A673 (cell line): ENCODE measurements at regions not wholly inside any gene's neighbourhood (a gene's known extent, or its start where the extent isn't known, plus 50 kb on each side); places are given as distances from the start of the nearest gene placed in this dataset.

Experiments used
- BruUV-seq: library from RNA; stranded (reverse); fragments of 400-500 nt; replicated peaks from 2 replicates; lab custom pipeline; 2021; lab: Mats Ljungman, UMichigan
- CTCF ChIA-PET: fragments of 300-600 bp; sonication (Branson Sonifier 250); formaldehyde crosslinking; loops from one replicate; lab custom pipeline; 2022; ENCODE audit warnings: antibody characterized with exemption; lab: Charles Lee
- POLR2A ChIA-PET: fragments of 300-600 bp; sonication (Branson Sonifier 250); formaldehyde crosslinking; loops from one replicate; lab custom pipeline; 2022; ENCODE audit warnings: antibody characterized with exemption; ENCODE audit not compliant: low non-redundant PET; lab: Charles Lee
- DNase-seq: peaks from one replicate; pipeline ENCODE4 v3.0.0-alpha.2; 2015; ENCODE audit warnings: low spot score
- H3K27ac ChIP-seq: fragments of 200-600 bp; sonication (generic); 2 replicates; pipeline ENCODE4 v1.5.1; 2016; ENCODE audit warnings: mixed run types, low read depth, mild to moderate bottlenecking, mixed read lengths, antibody characterized with exemption, low read length; ENCODE audit not compliant: poor library complexity, severe bottlenecking
- H3K27me3 ChIP-seq: fragments of 200-600 bp; sonication (generic); replicated peaks from 2 replicates; pipeline ENCODE4 v1.6.1; 2017; ENCODE audit warnings: mixed run types, low read depth, mild to moderate bottlenecking, mixed read lengths, antibody characterized with exemption, low read length; ENCODE audit not compliant: insufficient read depth, poor library complexity
- H3K36me3 ChIP-seq: fragments of 200-600 bp; sonication (generic); 2 replicates; pipeline ENCODE4 v1.6.1; 2016; ENCODE audit warnings: mixed run types, mild to moderate bottlenecking, mixed read lengths, antibody characterized with exemption, low read length; ENCODE audit not compliant: insufficient read depth, poor library complexity, severe bottlenecking
- H3K4me1 ChIP-seq: fragments of 200-600 bp; sonication (generic); 2 replicates; pipeline ENCODE4 v1.6.1; 2017; ENCODE audit warnings: mixed run types, mild to moderate bottlenecking, mixed read lengths, antibody characterized with exemption, low read length; ENCODE audit not compliant: insufficient read depth, poor library complexity, severe bottlenecking
- H3K4me3 ChIP-seq: fragments of 200-600 bp; sonication (generic); 2 replicates; pipeline ENCODE4 v1.5.1; 2016; ENCODE audit warnings: low read depth, mixed run types, mild to moderate bottlenecking, mixed read lengths, low read length; ENCODE audit not compliant: poor library complexity, severe bottlenecking
- H3K9me3 ChIP-seq: fragments of 200-600 bp; sonication (generic); 2 replicates; pipeline ENCODE4 v1.6.1; 2016; ENCODE audit warnings: mixed run types, low read depth, mild to moderate bottlenecking, mixed read lengths, antibody characterized with exemption, low read length; ENCODE audit not compliant: poor library complexity, severe bottlenecking
- EZH2 ChIP-seq: fragments of 200-600 bp; sonication (generic); IDR thresholded peaks from 2 replicates; pipeline ENCODE4 v1.6.1; 2017; ENCODE audit warnings: borderline replicate concordance, low read depth, mild to moderate bottlenecking, mixed read lengths, antibody characterized with exemption, low read length; ENCODE audit not compliant: poor library complexity, severe bottlenecking
- intact Hi-C: fragments of 100-400 bp; cut with micrococcal nuclease; formaldehyde crosslinking; loops from one replicate; pipeline ENCODE4 v1.10.0; 2022; ENCODE audit not compliant: unreplicated experiment
- TF ChIP-seq, protein P1 (sequence below): fragments of 300-800, 200-600 bp; sonication (generic); conservative IDR thresholded peaks from 2 replicates; pipeline ENCODE4 v1.5.1; 2017; ENCODE audit warnings: low read depth, mild to moderate bottlenecking, antibody characterized with exemption, low read length, moderate library complexity, mixed read lengths

- Histone ChIP-seq H3K36me3 (no peaks in the 10 kb centered on the region), H3K4me1 (peaks cover 16% of the 10 kb centered on the region), H3K9me3 (no peaks in the 10 kb centered on the region), H3K27ac (no peak overlapping the region), H3K4me3 (no peak overlapping the region), H3K27me3 (no peaks in the 10 kb centered on the region)
- BruUV-seq: no TSS peak
- DNase-seq: no peak
- CTCF ChIA-PET: no interaction called here
- TF ChIP-seq, protein P1, sequence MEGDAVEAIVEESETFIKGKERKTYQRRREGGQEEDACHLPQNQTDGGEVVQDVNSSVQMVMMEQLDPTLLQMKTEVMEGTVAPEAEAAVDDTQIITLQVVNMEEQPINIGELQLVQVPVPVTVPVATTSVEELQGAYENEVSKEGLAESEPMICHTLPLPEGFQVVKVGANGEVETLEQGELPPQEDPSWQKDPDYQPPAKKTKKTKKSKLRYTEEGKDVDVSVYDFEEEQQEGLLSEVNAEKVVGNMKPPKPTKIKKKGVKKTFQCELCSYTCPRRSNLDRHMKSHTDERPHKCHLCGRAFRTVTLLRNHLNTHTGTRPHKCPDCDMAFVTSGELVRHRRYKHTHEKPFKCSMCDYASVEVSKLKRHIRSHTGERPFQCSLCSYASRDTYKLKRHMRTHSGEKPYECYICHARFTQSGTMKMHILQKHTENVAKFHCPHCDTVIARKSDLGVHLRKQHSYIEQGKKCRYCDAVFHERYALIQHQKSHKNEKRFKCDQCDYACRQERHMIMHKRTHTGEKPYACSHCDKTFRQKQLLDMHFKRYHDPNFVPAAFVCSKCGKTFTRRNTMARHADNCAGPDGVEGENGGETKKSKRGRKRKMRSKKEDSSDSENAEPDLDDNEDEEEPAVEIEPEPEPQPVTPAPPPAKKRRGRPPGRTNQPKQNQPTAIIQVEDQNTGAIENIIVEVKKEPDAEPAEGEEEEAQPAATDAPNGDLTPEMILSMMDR: no peak
- no peak for TF ChIP-seq EZH2
- intact Hi-C loops: loop anchor here (5.0 to 10.0 kb wide), 2 partner anchors 232 to 640 kb away; no protein-coding TSS in a partner anchor
- POLR2A ChIA-PET: no interaction called here
These were observed 176.5 kb upstream of the PDE7B start for GRCh38 chr6:135675026-135675425.

DNA sequence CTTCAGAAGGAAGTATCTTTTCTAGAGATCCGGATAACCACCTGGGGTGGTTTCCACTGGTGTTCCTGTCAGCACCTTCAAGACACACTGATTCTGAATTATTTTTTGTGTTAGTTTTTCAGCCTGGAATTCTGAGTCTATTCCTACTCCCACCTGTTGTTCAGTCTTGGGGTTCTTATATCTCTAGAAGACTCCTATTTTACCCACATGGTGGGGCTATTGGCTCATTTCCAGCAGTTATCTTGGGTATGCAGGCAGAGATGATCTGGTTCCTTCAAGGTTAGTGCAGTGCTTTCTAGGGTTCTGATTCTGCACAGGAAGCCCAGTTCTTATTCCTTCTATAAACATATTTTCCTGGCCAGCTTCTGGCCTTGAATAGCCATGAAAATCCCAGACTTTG lies 175.6 kb upstream of the PDE7B start:
- POLR2A ChIA-PET: no interaction called here
- no TSS peak for BruUV-seq
- no peak overlapping the region for H3K27ac ChIP-seq
- H3K4me3 ChIP-seq: no peak overlapping the region
- CTCF ChIA-PET: no interaction called here
- intact Hi-C loops: loop anchor here (1.0 to 10.0 kb wide), 4 partner anchors 83 to 639 kb away; no protein-coding TSS in a partner anchor
- TF ChIP-seq, protein P1: peak; percentile 55
- TF ChIP-seq EZH2: no peak
- no peaks in the 10 kb centered on the region for H3K27me3 ChIP-seq
- no peaks in the 10 kb centered on the region for H3K9me3 ChIP-seq
- peak; percentile 74 for DNase-seq
- no peaks in the 10 kb centered on the region for H3K36me3 ChIP-seq
- H3K4me1 ChIP-seq: peaks cover 16% of the 10 kb centered on the region

GRCh38 chr6:135680964-135681913 lies 170.3 kb upstream of the PDE7B start:
- Histone ChIP-seq H3K9me3 (no peaks in the 10 kb centered on the region), H3K36me3 (no peaks in the 10 kb centered on the region), H3K27ac (no peak overlapping the region), H3K27me3 (no peaks in the 10 kb centered on the region), H3K4me3 (no peak overlapping the region), H3K4me1 (peaks cover 21% of the 10 kb centered on the region)
- intact Hi-C loops: no loop called here
- CTCF ChIA-PET: no interaction called here
- POLR2A ChIA-PET: no interaction called here
- no TSS peak for BruUV-seq
- TF ChIP-seq, protein P1: no peak
- TF ChIP-seq EZH2: no peak
- no peak for DNase-seq
